ENCODE measurements at regions not wholly inside any gene's neighbourhood (a gene's known extent, or its start where the extent isn't known, plus 50 kb on each side); places are given as distances from the start of the nearest gene placed in this dataset.

- H3K4me2 ChIP-seq (replicated peaks; ENCODE audit: extremely low read depth, low read length, poor library complexity, severe bottlenecking), result no peak overlapping the region
- Mint-ChIP-seq H3K36me3 (no peaks in the 10 kb centered on the region), H3K9me3 (peaks cover 0 to 11% (median 2%) of the 10 kb centered on the region in 7 donors), H3K27ac (no peak overlapping the region), H3K4me1 (no peaks in the 10 kb centered on the region), H3K4me3 (no peak overlapping the region), H3K27me3 (ENCODE audit: low read depth in 3 of 3) (peaks cover 2 to 5% (median 5%) of the 10 kb centered on the region in 3 donors)
- no peak for DNase-seq
- H4K20me1 ChIP-seq (ENCODE audit: insufficient read depth, low read length), result no peaks in the 10 kb centered on the region
- H3K27me3 ChIP-seq (ENCODE audit: control insufficient read depth in 2 of 2, insufficient read depth in 2 of 2, low read length in 2 of 2), result no peaks in the 10 kb centered on the region
- H2AFZ ChIP-seq (ENCODE audit: insufficient read depth, low read depth, low read length, poor library complexity, severe bottlenecking), result no peak overlapping the region
- H3K79me2 ChIP-seq (ENCODE audit: insufficient read depth, low read length), result no peaks in the 10 kb centered on the region
- no peaks in the 10 kb centered on the region for H3K9me3 ChIP-seq (replicated peaks in 1 of 2; ENCODE audit: control insufficient read depth in 1 of 2, insufficient read depth in 1 of 2, low read length in 2 of 2)
- no peaks in the 10 kb centered on the region for H3K36me3 ChIP-seq (replicated peaks in 1 of 2; ENCODE audit: control insufficient read depth in 1 of 2, insufficient read depth in 2 of 2, low read length in 2 of 2)
- WGBS (ENCODE audit: insufficient coverage), result no CpG with 5 or more reads among the region's 2 CpGs
- intact Hi-C loops (cut with micrococcal nuclease), result no loop called here
- no peak for TF ChIP-seq CTCF (IDR thresholded peaks at IDR 0.05)
- H3K27ac ChIP-seq (ENCODE audit: low read depth in 1 of 2, low read length in 2 of 2), result no peak overlapping the region
- no peak overlapping the region for H3K4me3 ChIP-seq (replicated peaks in 1 of 3; ENCODE audit: low read depth in 2 of 3, low read length in 3 of 3)
- H3K4me1 ChIP-seq (ENCODE audit: control insufficient read depth in 1 of 2, insufficient read depth in 2 of 2, low read length in 2 of 2), result no peaks in the 10 kb centered on the region
- H3K9ac ChIP-seq (ENCODE audit: insufficient read depth, low read length, poor library complexity, severe bottlenecking), result no peak overlapping the region
Observed at GRCh38 chr2:65786007-65786717, 353.8 kb upstream of the SPRED2 start.

GRCh38 chr2:65782996-65783650 lies 350.7 kb upstream of the SPRED2 start:
- H3K36me3 Mint-ChIP-seq, result no peaks in the 10 kb centered on the region
- intact Hi-C loops (cut with micrococcal nuclease), result no loop called here
- Histone ChIP-seq H3K36me3 (replicated peaks in 1 of 2; ENCODE audit: control insufficient read depth in 1 of 2, insufficient read depth in 2 of 2, low read length in 2 of 2) (no peaks in the 10 kb centered on the region), H3K27ac (ENCODE audit: low read depth in 1 of 2, low read length in 2 of 2) (no peak overlapping the region), H3K4me2 (replicated peaks; ENCODE audit: extremely low read depth, low read length, poor library complexity, severe bottlenecking) (no peak overlapping the region), H3K9me3 (replicated peaks in 1 of 2; ENCODE audit: control insufficient read depth in 1 of 2, insufficient read depth in 1 of 2, low read length in 2 of 2) (no peaks in the 10 kb centered on the region), H4K20me1 (ENCODE audit: insufficient read depth, low read length) (no peaks in the 10 kb centered on the region), H3K4me1 (ENCODE audit: control insufficient read depth in 1 of 2, insufficient read depth in 2 of 2, low read length in 2 of 2) (no peaks in the 10 kb centered on the region), H3K9ac (ENCODE audit: insufficient read depth, low read length, poor library complexity, severe bottlenecking) (no peak overlapping the region), H3K79me2 (ENCODE audit: insufficient read depth, low read length) (no peaks in the 10 kb centered on the region), H2AFZ (ENCODE audit: insufficient read depth, low read depth, low read length, poor library complexity, severe bottlenecking) (no peak overlapping the region), H3K27me3 (ENCODE audit: control insufficient read depth in 2 of 2, insufficient read depth in 2 of 2, low read length in 2 of 2) (no peaks in the 10 kb centered on the region), H3K4me3 (replicated peaks in 1 of 3; ENCODE audit: low read depth in 2 of 3, low read length in 3 of 3) (no peak overlapping the region)
- H3K27ac Mint-ChIP-seq, result no peak overlapping the region
- peaks cover 0 to 8% (median 1%) of the 10 kb centered on the region in 7 donors for H3K9me3 Mint-ChIP-seq
- WGBS (ENCODE audit: insufficient coverage), result 69% methylated on average over 3 of the region's 5 CpGs
- H3K4me1 Mint-ChIP-seq, result no peaks in the 10 kb centered on the region
- TF ChIP-seq CTCF (IDR thresholded peaks at IDR 0.05), result no peak
- no peak overlapping the region for H3K4me3 Mint-ChIP-seq
- H3K27me3 Mint-ChIP-seq (ENCODE audit: low read depth in 3 of 3), result peaks cover 2 to 5% (median 3%) of the 10 kb centered on the region in 3 donors
- no peak for DNase-seq

All from CD14-positive monocyte (primary cell).